ENCODE measurements at regions not wholly inside any gene's neighbourhood (a gene's known extent, or its start where the extent isn't known, plus 50 kb on each side); places are given as distances from the start of the nearest gene placed in this dataset.
"Not testable (repeated sequence)": the region's sequence is repeated elsewhere in the genome, so short reads cannot be mapped to it uniquely, and the experiment has no call there.

- not testable (repeated sequence) for TF ChIP-seq POLR2A, POLR2AphosphoS5 (IDR thresholded peaks at IDR 0.05; ENCODE audit: low read depth, low read length)
Observed at GRCh38 chr3:106858321-106858720, 518.9 kb upstream of the CCDC54 start.

Data from GM12892 (cell line).